ENCODE measurements at regions not wholly inside any gene's neighbourhood (a gene's known extent, or its start where the extent isn't known, plus 50 kb on each side); places are given as distances from the start of the nearest gene placed in this dataset.
"Not testable (repeated sequence)": the region's sequence is repeated elsewhere in the genome, so short reads cannot be mapped to it uniquely, and the experiment has no call there.

GRCh38 chr2:230614040-230614439, 98.6 kb upstream of the CAB39 start:
- no peak for TF ChIP-seq CTCF (IDR thresholded peaks at IDR 0.05)
- DNase-seq (ENCODE audit: low spot score) (no peak), ATAC-seq (ENCODE audit: low FRiP score) (no peak)

- TF ChIP-seq CTCF (IDR thresholded peaks at IDR 0.05) = no peak
- ATAC-seq (ENCODE audit: low FRiP score) (no peak), DNase-seq (ENCODE audit: low spot score) (no peak)
These were observed 97.7 kb upstream of the CAB39 start for GRCh38 chr2:230614913-230615332.

- not testable (repeated sequence) for ATAC-seq (ENCODE audit: low FRiP score); DNase-seq (ENCODE audit: low spot score)
These were observed 95.4 kb upstream of the CAB39 start for GRCh38 chr2:230617256-230617706.

GRCh38 chr2:230619491-230619890, 93.2 kb upstream of the CAB39 start:
- ATAC-seq (ENCODE audit: low FRiP score) (no peak), DNase-seq (ENCODE audit: low spot score) (no peak)
- TF ChIP-seq CTCF (IDR thresholded peaks at IDR 0.05) = no peak

GRCh38 chr2:230625220-230625619, 87.4 kb upstream of the CAB39 start:
- DNase-seq (ENCODE audit: low spot score); ATAC-seq (ENCODE audit: low FRiP score): not testable (repeated sequence)

GRCh38 chr2:230627091-230627490, 85.6 kb upstream of the CAB39 start:
- ATAC-seq (ENCODE audit: low FRiP score); DNase-seq (ENCODE audit: low spot score): not testable (repeated sequence)

GRCh38 chr2:230627806-230628724, 84.6 kb upstream of the CAB39 start:
- DNase-seq (ENCODE audit: low spot score) = no peak
- no peak for ATAC-seq (ENCODE audit: low FRiP score)
- TF ChIP-seq CTCF (IDR thresholded peaks at IDR 0.05) = no peak

- DNase-seq (ENCODE audit: low spot score) = no peak
- TF ChIP-seq CTCF (IDR thresholded peaks at IDR 0.05) = no peak
- no peak for ATAC-seq (ENCODE audit: low FRiP score)
These were observed 81.2 kb upstream of the CAB39 start for GRCh38 chr2:230631470-230631869.
